Vagina (tissue), 2 donors: ENCODE measurements at regions not wholly inside any gene's neighbourhood (a gene's known extent, or its start where the extent isn't known, plus 50 kb on each side); places are given as distances from the start of the nearest gene placed in this dataset.

ENCODE experiments used
- POLR2A ChIP-seq, 2 donors: fragments of 450-650 bp; IDR thresholded peaks; one replicate each; pipeline ENCODE4 v1.6.1; 2017; ENCODE audit warnings: antibody characterized with exemption in 2 of 2, mild to moderate bottlenecking in 2 of 2, moderate library complexity in 2 of 2
- TF ChIP-seq, protein P1 (sequence below), 3 experiments: fragments of 450-650 bp in 2 of 3; fragments of 200-600 bp in 1 of 3; sonication (generic) in 1 of 3; IDR thresholded peaks; one replicate each; pipeline ENCODE4 v1.5.1; 2017 to 2019; ENCODE audit warnings: antibody characterized with exemption in 3 of 3, mild to moderate bottlenecking in 2 of 3, moderate library complexity in 2 of 3

DNA sequence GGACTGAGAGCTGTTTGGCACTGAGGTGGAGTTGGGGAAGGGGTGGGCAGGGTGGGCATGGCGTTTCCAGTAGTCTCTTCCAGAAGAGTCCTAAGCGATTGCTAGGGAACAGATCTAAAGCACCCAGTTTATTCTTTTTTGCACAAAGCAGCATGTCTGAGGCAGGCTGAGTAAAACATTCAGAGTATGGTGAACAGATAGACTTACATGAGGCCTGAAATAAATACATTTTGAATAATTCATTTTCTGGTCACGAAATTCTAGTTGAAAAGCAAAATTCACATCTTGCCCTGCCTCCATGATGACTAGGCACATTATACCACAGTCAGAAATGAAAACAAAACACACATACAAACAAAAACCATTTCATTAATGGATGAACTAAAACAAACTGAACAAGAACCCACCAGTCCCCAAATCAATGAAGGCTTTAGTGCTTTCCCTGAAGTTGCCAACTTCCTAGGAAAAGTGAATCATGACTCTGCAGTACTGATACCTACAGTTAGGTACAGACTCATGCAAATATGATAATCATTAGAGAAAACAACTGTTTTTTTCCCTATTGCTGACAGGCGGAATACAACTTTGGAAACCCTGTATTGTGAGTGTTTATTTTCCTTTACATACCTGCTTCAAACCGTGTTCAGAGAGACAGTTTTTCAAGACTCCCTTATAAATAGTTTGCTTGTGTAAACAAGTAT is 702.9 kb upstream of the POU3F2 start:
- TF ChIP-seq, protein P1, sequence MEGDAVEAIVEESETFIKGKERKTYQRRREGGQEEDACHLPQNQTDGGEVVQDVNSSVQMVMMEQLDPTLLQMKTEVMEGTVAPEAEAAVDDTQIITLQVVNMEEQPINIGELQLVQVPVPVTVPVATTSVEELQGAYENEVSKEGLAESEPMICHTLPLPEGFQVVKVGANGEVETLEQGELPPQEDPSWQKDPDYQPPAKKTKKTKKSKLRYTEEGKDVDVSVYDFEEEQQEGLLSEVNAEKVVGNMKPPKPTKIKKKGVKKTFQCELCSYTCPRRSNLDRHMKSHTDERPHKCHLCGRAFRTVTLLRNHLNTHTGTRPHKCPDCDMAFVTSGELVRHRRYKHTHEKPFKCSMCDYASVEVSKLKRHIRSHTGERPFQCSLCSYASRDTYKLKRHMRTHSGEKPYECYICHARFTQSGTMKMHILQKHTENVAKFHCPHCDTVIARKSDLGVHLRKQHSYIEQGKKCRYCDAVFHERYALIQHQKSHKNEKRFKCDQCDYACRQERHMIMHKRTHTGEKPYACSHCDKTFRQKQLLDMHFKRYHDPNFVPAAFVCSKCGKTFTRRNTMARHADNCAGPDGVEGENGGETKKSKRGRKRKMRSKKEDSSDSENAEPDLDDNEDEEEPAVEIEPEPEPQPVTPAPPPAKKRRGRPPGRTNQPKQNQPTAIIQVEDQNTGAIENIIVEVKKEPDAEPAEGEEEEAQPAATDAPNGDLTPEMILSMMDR (IDR thresholded peaks at IDR 0.05): no peak
- TF ChIP-seq POLR2A (IDR thresholded peaks at IDR 0.05): no peak
